GM19023 (cell line): ENCODE measurements at regions not wholly inside any gene's neighbourhood (a gene's known extent, or its start where the extent isn't known, plus 50 kb on each side); places are given as distances from the start of the nearest gene placed in this dataset.

Source experiments
- ATAC-seq: cut with Tn5 transposase; IDR thresholded peaks from one replicate; pipeline ENCODE4 v1.9.1; 2021; ENCODE audit warnings: mild to moderate bottlenecking, moderate library complexity; ENCODE audit not compliant: unreplicated experiment

GRCh38 chr5:159773062-159773924, 143.0 kb upstream of the ADRA1B start:
- ATAC-seq, result peak; percentile 84

GRCh38 chr5:159774476-159775031, 141.7 kb upstream of the ADRA1B start:
- no peak for ATAC-seq

- no peak for ATAC-seq
Measured at GRCh38 chr5:159775890-159776289, 140.4 kb upstream of the ADRA1B start.

GRCh38 chr5:159777049-159777660, 139.1 kb upstream of the ADRA1B start:
- ATAC-seq, result no peak

DNA sequence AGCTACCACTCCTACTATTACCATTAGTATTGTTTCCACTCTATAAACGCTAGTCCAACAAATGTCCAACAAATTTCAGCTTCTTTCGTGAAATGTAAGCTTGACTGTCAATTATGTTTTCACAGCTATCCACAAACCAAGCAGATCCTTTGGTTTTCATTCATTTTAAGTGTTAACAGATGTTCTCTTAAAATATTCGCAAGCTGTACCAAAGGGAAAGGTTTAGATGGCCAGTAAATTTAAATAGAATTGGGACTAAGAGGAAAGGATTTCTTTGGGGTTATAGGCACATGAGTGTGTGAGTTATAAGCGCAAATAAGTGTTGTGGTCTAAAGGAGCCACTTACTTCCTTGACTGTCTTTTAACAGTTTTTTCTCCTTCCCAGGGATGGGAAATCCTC, 136.8 kb upstream of the ADRA1B start:
- no peak for ATAC-seq

DNA sequence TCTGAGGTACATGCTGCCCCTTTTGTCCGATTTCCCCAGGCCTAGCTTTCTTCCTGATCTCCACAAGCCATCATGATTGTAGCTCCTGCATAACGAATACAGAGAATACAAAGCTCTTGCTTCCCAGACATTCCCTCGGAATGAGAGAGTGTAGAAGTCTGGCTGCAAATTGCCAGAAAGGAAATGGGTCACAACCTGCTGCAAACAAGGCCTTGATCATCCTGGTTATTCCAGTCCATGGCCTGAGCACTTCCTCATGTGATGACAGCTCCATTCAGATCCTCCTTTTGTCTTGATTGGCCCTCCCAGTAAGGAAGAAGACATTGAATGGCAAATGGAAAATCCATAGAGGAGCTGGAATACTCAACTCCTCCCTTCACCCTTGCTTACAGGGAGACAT, 136.0 kb upstream of the ADRA1B start:
- ATAC-seq, result no peak

- ATAC-seq, result no peak
Measured at GRCh38 chr5:159781626-159782157, 134.6 kb upstream of the ADRA1B start.

- no peak for ATAC-seq
Measured at GRCh38 chr5:159782197-159782994, 133.9 kb upstream of the ADRA1B start.

DNA sequence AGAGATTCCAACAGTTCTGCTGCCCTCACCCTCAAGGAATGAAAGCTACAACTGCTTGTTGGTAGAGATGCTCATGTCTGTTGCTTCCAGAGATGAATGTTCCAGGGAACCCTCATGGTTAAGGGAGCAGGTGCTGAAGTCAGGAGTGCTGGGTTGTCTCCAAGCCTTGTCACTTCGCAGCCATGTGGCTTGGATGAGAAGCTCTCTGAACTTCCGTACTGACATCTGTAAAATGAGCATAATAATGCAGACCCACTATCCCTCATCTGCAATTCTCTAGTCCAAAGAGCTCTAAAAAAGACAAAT, 133.3 kb upstream of the ADRA1B start:
- ATAC-seq, result no peak

DNA sequence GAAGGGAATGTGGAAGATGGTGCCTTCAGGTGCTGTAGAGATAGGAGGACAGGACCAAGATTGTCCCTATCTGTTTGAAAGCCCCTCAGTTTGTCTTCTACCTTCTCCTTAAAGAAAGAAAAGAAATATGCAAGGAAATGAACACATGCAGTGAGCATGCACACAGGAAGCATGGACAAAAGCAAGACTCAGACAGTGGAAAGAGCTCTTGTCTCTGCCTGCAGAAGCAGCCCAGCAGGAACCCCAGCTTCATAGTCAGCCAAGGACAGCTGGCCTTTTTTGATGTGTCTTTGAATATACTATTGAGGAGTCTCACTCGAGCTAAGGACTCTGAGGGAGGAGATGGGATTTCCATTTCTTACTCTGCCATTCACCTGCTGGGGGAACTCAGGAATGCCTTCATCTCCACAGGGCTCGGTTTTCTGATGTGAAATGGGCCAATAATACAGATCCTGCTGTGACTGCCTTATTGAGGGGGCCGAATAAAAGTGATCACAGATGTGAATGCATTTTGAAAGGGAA, 132.5 kb upstream of the ADRA1B start:
- no peak for ATAC-seq

- no peak for ATAC-seq
Measured at GRCh38 chr5:159784993-159785392, 131.3 kb upstream of the ADRA1B start.

DNA sequence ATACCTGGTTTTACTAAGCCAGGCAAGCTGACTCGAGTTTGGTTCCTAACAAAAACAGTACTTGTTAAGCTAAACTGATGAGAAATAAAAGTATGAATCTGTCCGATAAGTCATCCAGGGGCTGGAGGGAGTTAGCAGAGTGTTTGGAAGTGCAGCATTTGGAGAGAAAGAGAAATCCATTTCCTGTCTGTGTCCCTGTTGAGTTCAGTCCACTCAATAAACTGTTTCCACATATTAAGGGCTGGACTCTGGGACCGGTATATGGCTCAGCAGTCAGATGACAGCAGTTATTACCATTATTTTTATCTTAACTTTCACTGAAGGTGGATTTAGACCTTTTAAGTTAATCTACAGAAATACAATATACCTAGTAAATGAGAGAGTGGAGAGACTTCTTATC, 130.6 kb upstream of the ADRA1B start:
- ATAC-seq, result no peak

- ATAC-seq, result no peak
Measured at GRCh38 chr5:159786201-159786600, 130.1 kb upstream of the ADRA1B start.

GRCh38 chr5:159786901-159787691, 129.2 kb upstream of the ADRA1B start:
- no peak for ATAC-seq

- no peak for ATAC-seq
Measured at GRCh38 chr5:159787837-159788236, 128.4 kb upstream of the ADRA1B start.

GRCh38 chr5:159788835-159789331, 127.4 kb upstream of the ADRA1B start:
- no peak for ATAC-seq

DNA sequence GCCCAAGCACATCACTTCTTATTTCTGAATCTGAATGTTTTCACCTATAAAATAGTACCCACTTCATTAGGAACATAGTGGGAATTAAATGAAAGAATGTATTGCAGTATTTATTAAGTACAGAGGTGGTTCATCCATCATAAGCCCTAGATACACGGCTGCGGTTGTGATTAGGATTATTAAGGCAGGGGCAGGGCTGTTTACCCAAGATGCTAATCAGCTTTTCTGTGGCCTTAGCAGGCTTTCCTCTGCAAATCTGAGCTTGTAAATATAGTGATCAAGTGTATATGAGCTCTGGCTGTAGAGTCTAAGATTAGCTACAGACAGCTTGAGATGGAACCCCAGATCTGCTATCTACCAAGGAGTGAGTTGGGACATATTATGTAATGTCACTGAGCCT, 124.1 kb upstream of the ADRA1B start:
- no peak for ATAC-seq

GRCh38 chr5:159797261-159797970, 118.9 kb upstream of the ADRA1B start:
- ATAC-seq, result no peak

GRCh38 chr5:159799701-159800100, 116.6 kb upstream of the ADRA1B start:
- no peak for ATAC-seq
